Astrocyte (in vitro differentiated cells and primary cell): ENCODE measurements at regions not wholly inside any gene's neighbourhood (a gene's known extent, or its start where the extent isn't known, plus 50 kb on each side); places are given as distances from the start of the nearest gene placed in this dataset.

Experiments
- CTCF ChIP-seq: IDR thresholded peaks from 2 replicates; pipeline ENCODE4 v1.5.1; 2011; ENCODE audit warnings: low read depth, mild to moderate bottlenecking, inconsistent platforms, low read length, moderate library complexity; ENCODE audit not compliant: insufficient read depth
- EZH2 ChIP-seq: IDR thresholded peaks from 2 replicates; pipeline ENCODE4 v1.6.1; 2012; ENCODE audit warnings: mild to moderate bottlenecking, low read length, inconsistent platforms; ENCODE audit not compliant: insufficient read depth

- TF ChIP-seq CTCF: no peak
- no peak for TF ChIP-seq EZH2
Measured at GRCh38 chr6:66418906-66419305, 711.9 kb upstream of the EYS start.
